HEK293T (cell line): ENCODE measurements at regions not wholly inside any gene's neighbourhood (a gene's known extent, or its start where the extent isn't known, plus 50 kb on each side); places are given as distances from the start of the nearest gene placed in this dataset.

Source experiments
- ARNT ChIP-seq: fragments of 450-650 bp; IDR thresholded peaks from 2 replicates; pipeline ENCODE4 v1.6.1; 2017; ENCODE audit warnings: mild to moderate bottlenecking
- BHLHE40 ChIP-seq: fragments of 450-650 bp; IDR thresholded peaks from 2 replicates; pipeline ENCODE4 v1.6.1; 2016; ENCODE audit warnings: mild to moderate bottlenecking, moderate library complexity, borderline replicate concordance
- ELF4 ChIP-seq: fragments of 450-650 bp; IDR thresholded peaks from 2 replicates; pipeline ENCODE4 v1.6.1; 2017; ENCODE audit warnings: antibody characterized with exemption
- FOXK2 ChIP-seq: fragments of 450-650 bp; IDR thresholded peaks from 2 replicates; pipeline ENCODE4 v1.6.1; 2016; ENCODE audit warnings: mild to moderate bottlenecking
- SP1 ChIP-seq: fragments of 450-650 bp; IDR thresholded peaks from 2 replicates; pipeline ENCODE4 v1.6.1; 2017
- TARDBP ChIP-seq: fragments of 450-650 bp; IDR thresholded peaks from 2 replicates; pipeline ENCODE4 v1.6.1; 2016

GRCh38 chr4:170697845-170698244 is 608.1 kb upstream of the AADAT start:
- TF ChIP-seq TARDBP (no peak), ARNT (no peak), SP1 (no peak), BHLHE40 (no peak), ELF4 (no peak), FOXK2 (no peak)
